DOHH2 (cell line): ENCODE measurements at regions not wholly inside any gene's neighbourhood (a gene's known extent, or its start where the extent isn't known, plus 50 kb on each side); places are given as distances from the start of the nearest gene placed in this dataset.
"Not testable (repeated sequence)": the region's sequence is repeated elsewhere in the genome, so short reads cannot be mapped to it uniquely, and the experiment has no call there.

Source experiments
- H3F3A ChIP-seq: fragments of 200-600 bp; sonication (generic), shearing (Covaris generic); 2 replicates; pipeline ENCODE4 v1.6.0; 2016; ENCODE audit warnings: antibody characterized with exemption, mild to moderate bottlenecking; ENCODE audit not compliant: control insufficient read depth, insufficient read depth
- H3K27ac ChIP-seq: fragments of 200-600 bp; sonication (generic); 2 replicates; pipeline ENCODE4 v1.5.1; 2014; ENCODE audit warnings: low read depth, mild to moderate bottlenecking, low read length, moderate library complexity
- H3K27me3 ChIP-seq: fragments of 200-600 bp; sonication (generic); 2 replicates; pipeline ENCODE4 v1.6.1; 2014; ENCODE audit warnings: mild to moderate bottlenecking, low read length, mixed read lengths; ENCODE audit not compliant: control insufficient read depth
- H3K36me3 ChIP-seq: fragments of 200-600 bp; sonication (generic); 2 replicates; pipeline ENCODE4 v1.6.1; 2014; ENCODE audit warnings: mild to moderate bottlenecking, low read length, moderate library complexity, mixed read lengths; ENCODE audit not compliant: control insufficient read depth
- H3K4me1 ChIP-seq: fragments of 200-600 bp; sonication (generic); 2 replicates; pipeline ENCODE4 v1.6.1; 2014; ENCODE audit warnings: mild to moderate bottlenecking, low read length, mixed read lengths; ENCODE audit not compliant: control insufficient read depth
- H3K4me2 ChIP-seq: fragments of 200-600 bp; sonication (generic); 2 replicates; pipeline ENCODE4 v1.6.0; 2014; ENCODE audit warnings: mild to moderate bottlenecking, low read length, moderate library complexity
- H3K4me3 ChIP-seq: fragments of 200-600 bp; sonication (generic); 2 replicates; pipeline ENCODE4 v1.5.1; 2014; ENCODE audit warnings: mild to moderate bottlenecking, low read length, mixed read lengths
- H3K79me2 ChIP-seq: fragments of 200-600 bp; sonication (generic); 2 replicates; pipeline ENCODE4 v1.6.1; 2014; ENCODE audit warnings: mild to moderate bottlenecking, low read length, mixed read lengths; ENCODE audit not compliant: control insufficient read depth
- H3K9me2 ChIP-seq: fragments of 200-600 bp; sonication (generic); replicated peaks from 2 replicates; pipeline ENCODE4 v1.6.1; 2014; ENCODE audit warnings: mild to moderate bottlenecking, low read length, mixed read lengths; ENCODE audit not compliant: control insufficient read depth
- H3K9me3 ChIP-seq: fragments of 200-600 bp; sonication (generic); 2 replicates; pipeline ENCODE4 v1.6.1; 2014; ENCODE audit warnings: antibody characterized with exemption, low read length, mixed read lengths; ENCODE audit not compliant: control insufficient read depth, insufficient read depth
- H4K20me1 ChIP-seq: fragments of 200-600 bp; sonication (generic); 2 replicates; pipeline ENCODE4 v1.6.0; 2014; ENCODE audit warnings: low read depth, mild to moderate bottlenecking, antibody characterized with exemption, low read length, moderate library complexity; ENCODE audit not compliant: control insufficient read depth, insufficient read depth
- CTCF ChIP-seq: fragments of 200-600 bp; sonication (generic); IDR thresholded peaks from one replicate; pipeline ENCODE4 v1.5.1; 2014; ENCODE audit warnings: antibody characterized with exemption, mild to moderate bottlenecking, low read depth, low read length; ENCODE audit not compliant: poor library complexity, severe bottlenecking
- EZH2phosphoT487 ChIP-seq: fragments of 200-600 bp; sonication (generic); IDR thresholded peaks from 2 replicates; pipeline ENCODE4 v1.6.1; 2017; ENCODE audit warnings: borderline replicate concordance, mild to moderate bottlenecking, antibody characterized with exemption, low read length, moderate library complexity, mixed read lengths

DNA sequence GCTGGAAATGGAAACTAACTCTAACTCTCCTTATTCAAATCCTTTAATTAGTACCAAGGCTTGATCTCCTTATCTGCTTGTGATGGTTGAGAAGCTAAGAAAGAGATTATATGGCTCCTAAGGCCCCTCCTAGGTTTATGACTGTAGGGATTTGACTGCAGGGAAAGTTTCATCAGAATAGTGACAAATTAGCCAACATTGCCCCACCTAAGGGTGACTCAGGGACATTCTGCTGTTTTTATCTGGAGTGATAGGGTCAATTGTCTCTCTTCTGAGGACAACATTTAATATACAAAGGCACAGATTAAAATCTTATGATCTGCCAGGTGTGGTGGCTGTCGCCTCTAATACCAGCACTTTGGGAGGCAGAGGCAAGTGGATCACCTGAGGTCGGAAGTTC is 138.1 kb upstream of the MARCKS start:
- Histone ChIP-seq H3K9me2 (no peaks in the 10 kb centered on the region), H3K9me3 (no peaks in the 10 kb centered on the region), H3K79me2 (no peaks in the 10 kb centered on the region), H4K20me1 (no peaks in the 10 kb centered on the region), H3K4me2 (no peak overlapping the region), H3K4me3 (no peak overlapping the region), H3K4me1 (no peaks in the 10 kb centered on the region), H3K27me3 (peaks cover 3% of the 10 kb centered on the region), H3F3A (no peaks in the 10 kb centered on the region), H3K36me3 (no peaks in the 10 kb centered on the region), H3K27ac (no peak overlapping the region)
- TF ChIP-seq CTCF: no peak
- no peak for TF ChIP-seq EZH2phosphoT487

GRCh38 chr6:113719545-113719944 is 137.6 kb upstream of the MARCKS start:
- Histone ChIP-seq H3K36me3 (no peaks in the 10 kb centered on the region), H3K27me3 (peaks cover 3% of the 10 kb centered on the region), H3F3A (no peaks in the 10 kb centered on the region), H3K4me3 (no peak overlapping the region), H3K4me1 (no peaks in the 10 kb centered on the region), H4K20me1 (no peaks in the 10 kb centered on the region), H3K4me2 (no peak overlapping the region), H3K9me3 (no peaks in the 10 kb centered on the region), H3K27ac (no peak overlapping the region), H3K79me2 (no peaks in the 10 kb centered on the region), H3K9me2 (no peaks in the 10 kb centered on the region)
- TF ChIP-seq CTCF: no peak
- TF ChIP-seq EZH2phosphoT487: no peak

GRCh38 chr6:113723182-113723581 is 134.0 kb upstream of the MARCKS start:
- H3K27me3 ChIP-seq: peaks cover 3% of the 10 kb centered on the region
- no peaks in the 10 kb centered on the region for H3K36me3 ChIP-seq
- H3K4me2 ChIP-seq: no peak overlapping the region
- no peaks in the 10 kb centered on the region for H3K79me2 ChIP-seq
- H3K4me3 ChIP-seq: no peak overlapping the region
- H3K4me1 ChIP-seq: no peaks in the 10 kb centered on the region
- no peaks in the 10 kb centered on the region for H3K9me3 ChIP-seq
- no peaks in the 10 kb centered on the region for H3F3A ChIP-seq
- TF ChIP-seq EZH2phosphoT487 (no peak), CTCF (no peak)
- H3K27ac ChIP-seq: no peak overlapping the region
- H3K9me2 ChIP-seq: no peaks in the 10 kb centered on the region
- no peaks in the 10 kb centered on the region for H4K20me1 ChIP-seq

DNA sequence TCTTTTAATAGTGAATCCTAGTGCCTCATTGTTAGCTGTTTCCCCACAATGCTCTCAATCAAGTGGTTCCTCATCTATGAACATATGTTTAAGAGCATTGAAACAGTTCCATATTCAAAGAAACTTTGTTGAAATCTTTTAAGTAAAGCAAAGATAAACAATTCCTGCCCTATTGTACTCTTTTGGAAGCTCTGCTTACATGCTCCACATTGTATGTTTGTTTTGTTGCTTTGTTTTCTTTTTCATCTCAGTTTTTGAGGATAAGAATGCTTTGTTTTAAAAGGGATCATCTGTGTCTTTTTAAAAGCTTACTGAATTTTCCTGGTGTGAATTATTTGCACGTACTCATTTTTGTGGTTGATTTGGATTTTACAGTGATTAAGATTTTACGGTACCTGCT is 132.2 kb upstream of the MARCKS start:
- not testable (repeated sequence) for H3K9me2 ChIP-seq, H3K4me2 ChIP-seq, H3K27me3 ChIP-seq, H3K27ac ChIP-seq, H3K4me3 ChIP-seq, H4K20me1 ChIP-seq, H3K4me1 ChIP-seq, H3K79me2 ChIP-seq, H3F3A ChIP-seq, H3K9me3 ChIP-seq, H3K36me3 ChIP-seq
